Keratinocyte (primary cell): ENCODE measurements at regions not wholly inside any gene's neighbourhood (a gene's known extent, or its start where the extent isn't known, plus 50 kb on each side); places are given as distances from the start of the nearest gene placed in this dataset.
A peak's percentile ranks its signal among the peaks of the same experiment; 100 is the strongest.

Experiments
- DNase-seq: peaks from one replicate; pipeline ENCODE4 v3.0.0-alpha.2; 2011; ENCODE audit warnings: low read depth, missing footprints, low spot score
- FAIRE-seq: peaks from 2 replicates; lab custom pipeline; 2011; peaks lifted over from hg19 to GRCh38; lab: Jason Lieb, UNC
- H2AFZ ChIP-seq: 2 replicates; pipeline ENCODE4 v1.6.0; 2012; ENCODE audit warnings: low read length, control low read depth, inconsistent platforms; ENCODE audit not compliant: control insufficient read depth
- H3K27ac ChIP-seq: 2 replicates; pipeline ENCODE4 v1.5.1; 2011; ENCODE audit warnings: low read length; ENCODE audit not compliant: control insufficient read depth, insufficient read depth
- H3K27me3 ChIP-seq: 3 replicates; pipeline ENCODE4 v1.6.0; 2011; ENCODE audit warnings: low read length; ENCODE audit not compliant: control insufficient read depth, insufficient read depth; ENCODE audit errors: extremely low read depth
- H3K36me3 ChIP-seq, 2 experiments: 2 replicates in 1 of 2; 3 replicates in 1 of 2; pipeline ENCODE4 v1.5.1; 2011; ENCODE audit warnings: low read length in 2 of 2, mild to moderate bottlenecking in 1 of 2; ENCODE audit not compliant: control insufficient read depth in 2 of 2, insufficient read depth in 2 of 2; ENCODE audit errors: extremely low read depth in 1 of 2
- H3K4me1 ChIP-seq: 3 replicates; pipeline ENCODE4 v1.5.1; 2011; ENCODE audit warnings: low read length; ENCODE audit not compliant: control insufficient read depth, insufficient read depth; ENCODE audit errors: extremely low read depth
- H3K4me2 ChIP-seq: 3 replicates; pipeline ENCODE4 v1.6.0; 2011; ENCODE audit warnings: low read depth, low read length; ENCODE audit not compliant: control insufficient read depth, insufficient read depth; ENCODE audit errors: extremely low read depth
- H3K4me3 ChIP-seq, 3 experiments: fragments of 200-600 bp in 1 of 3; sonication (generic) in 1 of 3; 2 replicates in 2 of 3; 3 replicates in 1 of 3; pipeline ENCODE4 v1.5.1; 2011 to 2016; ENCODE audit warnings: low read length in 3 of 3, mild to moderate bottlenecking in 3 of 3, control low read depth in 2 of 3, inconsistent platforms in 1 of 3, low read depth in 1 of 3, mixed read lengths in 1 of 3, mixed run types in 1 of 3, moderate library complexity in 1 of 3; ENCODE audit not compliant: control insufficient read depth in 2 of 3, insufficient read depth in 2 of 3; ENCODE audit errors: extremely low read depth in 1 of 3
- H3K79me2 ChIP-seq: 2 replicates; pipeline ENCODE4 v1.6.0; 2012; ENCODE audit warnings: low read length; ENCODE audit not compliant: control insufficient read depth, insufficient read depth
- H3K9ac ChIP-seq: 3 replicates; pipeline ENCODE4 v1.6.0; 2011; ENCODE audit warnings: low read length; ENCODE audit not compliant: control insufficient read depth, insufficient read depth; ENCODE audit errors: extremely low read depth
- H3K9me1 ChIP-seq: 3 replicates; pipeline ENCODE4 v1.6.0; 2011; ENCODE audit warnings: low read length; ENCODE audit not compliant: control insufficient read depth, insufficient read depth; ENCODE audit errors: extremely low read depth
- H3K9me3 ChIP-seq: 2 replicates; pipeline ENCODE4 v1.5.1; 2012; ENCODE audit warnings: low read depth, low read length; ENCODE audit not compliant: control insufficient read depth
- H4K20me1 ChIP-seq: 3 replicates; pipeline ENCODE4 v1.6.0; 2011; ENCODE audit warnings: low read length; ENCODE audit not compliant: control insufficient read depth, insufficient read depth; ENCODE audit errors: extremely low read depth
- EZH2 ChIP-seq: IDR thresholded peaks from one replicate; pipeline ENCODE4 v1.6.1; 2012; ENCODE audit warnings: inconsistent platforms, mild to moderate bottlenecking, low read length, moderate library complexity
- dilution Hi-C: fragments of 300-500 bp; cut with MboI; formaldehyde crosslinking; loops from one replicate; pipeline ENCODE4 v1.7.0; 2020; ENCODE audit warnings: low sequenced_read_pairs; ENCODE audit not compliant: extremely low pct_ligation_motif_present
- TF ChIP-seq, protein P1 (sequence below), 3 experiments: IDR thresholded peaks in 1 of 3; conservative IDR thresholded peaks in 1 of 3; optimal IDR thresholded peaks in 1 of 3; 2 replicates in 2 of 3; 3 replicates in 1 of 3; pipeline versions ENCODE3 to v1.5.1; 2011; ENCODE audit warnings: low read length in 3 of 3, mild to moderate bottlenecking in 3 of 3, moderate library complexity in 2 of 3, control low read depth in 1 of 3, inconsistent platforms in 1 of 3; ENCODE audit not compliant: insufficient read depth in 2 of 3; ENCODE audit errors: extremely low read depth in 1 of 3

DNA sequence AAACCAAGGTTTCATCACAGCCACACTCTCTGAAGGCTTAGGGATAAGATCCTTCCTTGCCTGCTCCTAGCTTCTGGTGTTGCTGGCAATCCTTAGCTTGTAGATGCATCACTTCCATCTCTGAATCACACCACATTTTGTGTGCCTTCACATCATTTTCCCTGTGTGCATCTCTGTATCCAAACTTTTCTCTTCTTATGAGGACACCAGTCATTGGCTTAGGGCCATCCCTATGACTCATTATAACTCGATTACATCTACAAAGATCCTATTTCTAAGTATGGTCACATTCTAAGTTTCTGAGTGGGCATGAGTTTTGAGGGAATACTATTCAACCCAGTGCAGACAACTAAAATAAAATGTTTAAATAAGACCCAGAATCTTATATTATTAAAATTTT lies 121.7 kb downstream of the C7orf25 start:
- DNase-seq (no peak), FAIRE-seq (peak; percentile 17)
- Histone ChIP-seq H3K27ac (no peak overlapping the region), H3K9me1 (no peaks in the 10 kb centered on the region), H3K79me2 (no peaks in the 10 kb centered on the region), H3K4me3 (no peak overlapping the region), H4K20me1 (no peaks in the 10 kb centered on the region), H3K36me3 (no peaks in the 10 kb centered on the region), H3K4me1 (no peaks in the 10 kb centered on the region), H3K27me3 (no peaks in the 10 kb centered on the region), H3K4me2 (no peak overlapping the region), H2AFZ (no peak overlapping the region), H3K9ac (no peak overlapping the region), H3K9me3 (no peaks in the 10 kb centered on the region)
- no peak for TF ChIP-seq EZH2
- TF ChIP-seq, protein P1, sequence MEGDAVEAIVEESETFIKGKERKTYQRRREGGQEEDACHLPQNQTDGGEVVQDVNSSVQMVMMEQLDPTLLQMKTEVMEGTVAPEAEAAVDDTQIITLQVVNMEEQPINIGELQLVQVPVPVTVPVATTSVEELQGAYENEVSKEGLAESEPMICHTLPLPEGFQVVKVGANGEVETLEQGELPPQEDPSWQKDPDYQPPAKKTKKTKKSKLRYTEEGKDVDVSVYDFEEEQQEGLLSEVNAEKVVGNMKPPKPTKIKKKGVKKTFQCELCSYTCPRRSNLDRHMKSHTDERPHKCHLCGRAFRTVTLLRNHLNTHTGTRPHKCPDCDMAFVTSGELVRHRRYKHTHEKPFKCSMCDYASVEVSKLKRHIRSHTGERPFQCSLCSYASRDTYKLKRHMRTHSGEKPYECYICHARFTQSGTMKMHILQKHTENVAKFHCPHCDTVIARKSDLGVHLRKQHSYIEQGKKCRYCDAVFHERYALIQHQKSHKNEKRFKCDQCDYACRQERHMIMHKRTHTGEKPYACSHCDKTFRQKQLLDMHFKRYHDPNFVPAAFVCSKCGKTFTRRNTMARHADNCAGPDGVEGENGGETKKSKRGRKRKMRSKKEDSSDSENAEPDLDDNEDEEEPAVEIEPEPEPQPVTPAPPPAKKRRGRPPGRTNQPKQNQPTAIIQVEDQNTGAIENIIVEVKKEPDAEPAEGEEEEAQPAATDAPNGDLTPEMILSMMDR (optimal IDR thresholded peaks at IDR 0.05 in 1 of 3, IDR thresholded peaks at IDR 0.05 in 1 of 3, conservative IDR thresholded peaks at IDR 0.05 in 1 of 3; ENCODE audit: extremely low read depth in 1 of 3, insufficient read depth in 2 of 3, low read length in 3 of 3): no peak
- dilution Hi-C loops: no loop called here

DNA sequence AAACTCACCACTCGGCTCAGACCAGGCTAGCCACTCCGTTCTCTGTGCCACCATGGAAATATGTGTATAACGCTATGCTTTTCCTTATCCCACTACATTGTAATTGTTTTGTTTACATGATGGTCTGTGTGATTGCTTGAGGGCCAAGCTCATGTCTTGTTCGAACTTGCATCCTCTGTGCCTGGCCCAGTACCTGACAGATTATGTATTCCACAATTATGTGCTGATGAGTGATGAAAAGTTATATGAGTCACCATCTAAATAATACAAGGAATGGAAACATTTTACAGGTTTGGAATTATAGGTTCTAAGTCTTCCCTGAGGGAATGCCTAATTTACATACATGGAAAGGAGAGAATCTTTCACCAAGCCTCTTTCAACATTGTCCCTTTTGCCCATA lies 137.4 kb downstream of the C7orf25 start:
- peak; percentile 98 for FAIRE-seq
- H3K4me3 ChIP-seq: peak overlapping the region in 1 of 3 experiments; percentile 6
- H3K36me3 ChIP-seq: no peaks in the 10 kb centered on the region
- H3K9me3 ChIP-seq: no peaks in the 10 kb centered on the region
- no peaks in the 10 kb centered on the region for H3K27me3 ChIP-seq
- no peak overlapping the region for H2AFZ ChIP-seq
- H3K79me2 ChIP-seq: no peaks in the 10 kb centered on the region
- DNase-seq: peak; percentile 36
- H3K4me1 ChIP-seq: peaks cover 28% of the 10 kb centered on the region
- TF ChIP-seq EZH2: no peak
- TF ChIP-seq, protein P1 (optimal IDR thresholded peaks at IDR 0.05 in 1 of 3, IDR thresholded peaks at IDR 0.05 in 1 of 3, conservative IDR thresholded peaks at IDR 0.05 in 1 of 3; ENCODE audit: extremely low read depth in 1 of 3, insufficient read depth in 2 of 3, low read length in 3 of 3): no peak
- H3K9ac ChIP-seq: no peak overlapping the region
- no peaks in the 10 kb centered on the region for H4K20me1 ChIP-seq
- H3K4me2 ChIP-seq: peak overlapping the region; percentile 63
- dilution Hi-C loops: no loop called here
- H3K27ac ChIP-seq: peak overlapping the region; percentile 11
- H3K9me1 ChIP-seq: peaks cover 2% of the 10 kb centered on the region
